NCI-H146 (cell line): ENCODE measurements at regions not wholly inside any gene's neighbourhood (a gene's known extent, or its start where the extent isn't known, plus 50 kb on each side); places are given as distances from the start of the nearest gene placed in this dataset.

Experiments used
- DNase-seq: peaks from one replicate; lab custom pipeline; 2025; lab: John Stamatoyannopoulos, UW

DNA sequence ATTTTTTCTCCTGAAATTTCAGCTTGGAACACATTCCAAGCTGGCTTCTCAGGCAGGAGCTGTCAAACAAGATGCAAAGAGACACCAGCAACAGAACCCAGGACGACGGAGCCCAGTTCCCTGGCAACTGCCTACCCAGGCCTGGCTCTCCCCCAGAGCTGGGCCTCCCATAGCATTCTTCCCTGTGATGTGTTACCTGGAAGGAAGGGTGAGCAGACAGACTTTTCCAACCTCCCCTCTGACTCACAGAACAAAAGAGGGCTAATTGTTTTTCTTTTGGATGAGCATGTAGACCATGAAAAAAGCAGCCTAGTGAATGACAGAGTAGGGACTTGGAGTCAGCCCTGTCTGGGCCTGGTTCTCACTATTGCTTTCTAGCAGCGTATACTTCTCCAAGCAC is 55.3 kb upstream of the BMAL1 start:
- DNase-seq: no peak

DNA sequence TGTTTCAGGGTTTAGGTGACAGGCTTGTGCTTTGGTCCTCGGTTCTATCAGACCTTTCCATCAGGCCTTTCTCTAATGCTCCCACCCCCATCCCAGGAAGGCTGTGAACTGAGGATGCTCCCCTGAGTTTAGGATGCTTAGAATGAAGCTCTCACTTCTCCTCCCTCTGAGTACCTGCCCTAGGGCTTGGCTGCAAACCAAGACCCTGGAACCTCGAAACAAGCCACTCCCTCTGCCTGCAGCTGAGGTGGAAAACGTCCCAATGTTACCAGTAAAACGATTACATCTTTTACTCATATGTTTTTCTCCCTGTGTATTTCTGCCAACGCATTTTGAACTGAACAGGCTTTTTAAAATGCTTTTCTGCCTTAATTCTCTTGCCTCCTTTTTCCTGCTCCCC is 54.5 kb upstream of the BMAL1 start:
- no peak for DNase-seq

DNA sequence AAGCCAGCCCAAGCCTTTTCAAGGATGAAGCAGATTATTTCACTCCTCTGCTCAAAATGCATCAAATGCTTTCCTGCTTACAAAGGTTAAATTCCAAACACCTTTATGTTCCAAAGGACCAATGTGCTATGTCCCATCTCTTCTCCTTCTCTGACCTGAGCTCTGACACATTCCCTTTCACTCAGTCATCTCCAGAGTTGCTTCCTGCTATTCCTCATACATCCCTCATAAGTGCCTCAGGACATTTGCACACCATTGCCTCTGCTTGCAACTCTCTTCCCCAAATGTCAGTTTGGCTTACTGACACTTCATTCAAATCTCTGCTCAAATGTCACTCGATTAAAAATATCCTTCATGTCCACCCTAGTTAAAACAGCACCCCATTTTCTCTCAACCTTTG is 53.3 kb upstream of the BMAL1 start:
- no peak for DNase-seq

DNA sequence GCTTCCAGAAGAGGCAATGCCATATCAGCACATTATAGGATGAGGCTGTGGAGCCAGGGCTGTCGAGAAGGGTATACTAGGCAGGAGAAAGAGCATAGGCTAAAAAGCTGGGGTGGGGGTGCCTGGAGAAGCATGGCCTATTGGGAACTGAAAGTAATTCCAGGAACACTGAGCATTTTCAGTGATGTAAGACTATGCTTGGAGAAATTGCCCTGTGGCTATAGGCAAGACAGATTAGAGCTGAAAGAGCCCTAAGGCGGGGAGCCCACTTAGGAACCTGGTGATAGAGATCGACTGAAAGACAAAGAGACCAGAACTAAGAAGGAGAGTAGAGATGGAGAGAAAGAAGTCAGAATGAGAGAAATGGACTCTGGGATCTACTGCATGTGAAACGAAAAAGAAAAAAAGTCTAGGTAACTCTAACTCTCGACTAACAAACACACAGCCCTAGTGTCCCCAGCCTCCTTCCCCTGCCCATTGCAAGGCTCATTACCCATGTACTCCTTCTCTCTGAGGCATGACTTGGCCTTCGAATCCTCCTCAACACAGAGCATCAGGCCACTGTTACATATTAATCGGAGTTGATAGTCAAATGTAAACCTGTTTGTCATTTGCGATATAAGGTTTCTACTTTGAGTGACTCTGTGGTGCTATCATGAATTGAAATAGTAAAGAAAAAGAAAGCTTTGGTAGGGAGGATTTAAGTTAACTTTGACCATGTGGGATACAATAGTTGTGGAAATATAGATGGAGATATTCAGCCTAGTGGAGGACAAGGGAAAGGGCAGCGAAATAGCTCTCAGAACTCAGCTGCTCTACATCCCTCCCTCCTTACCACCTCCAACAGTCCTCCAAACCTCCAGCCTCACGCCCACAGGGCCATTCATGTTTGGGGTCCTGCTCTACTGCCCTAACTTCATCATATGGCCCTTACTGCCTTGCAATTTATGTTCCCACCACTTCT is 52.3 kb upstream of the BMAL1 start:
- DNase-seq: no peak

DNA sequence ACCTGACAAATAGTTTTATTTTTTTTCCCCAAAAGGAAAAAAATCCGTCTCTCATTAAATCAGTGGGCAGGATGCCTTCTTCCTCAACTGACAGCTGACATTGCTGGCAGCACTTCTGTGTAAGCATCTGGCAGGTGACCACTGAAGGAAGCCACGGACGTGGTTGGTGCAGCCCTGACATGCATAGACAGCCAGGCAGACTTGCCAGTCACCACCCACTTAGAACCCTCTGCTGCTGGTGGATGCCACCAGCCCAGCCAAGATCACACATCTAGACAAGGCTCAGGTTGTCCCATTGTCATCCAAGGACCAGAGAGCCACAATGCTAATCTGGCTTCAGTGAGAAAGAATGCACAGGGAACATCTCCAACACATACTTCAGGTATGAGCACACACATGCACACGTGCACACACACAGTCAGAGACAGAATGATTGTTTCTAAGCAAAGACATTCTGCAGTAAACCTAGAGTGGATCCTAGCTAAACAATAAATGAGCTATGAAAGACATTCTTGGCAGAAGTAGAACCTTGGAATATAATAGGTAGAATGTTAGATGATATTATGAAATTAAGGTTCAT is 49.8 kb upstream of the BMAL1 start:
- no peak for DNase-seq
